Amniotic epithelial cell (primary cell): ENCODE measurements at regions not wholly inside any gene's neighbourhood (a gene's known extent, or its start where the extent isn't known, plus 50 kb on each side); places are given as distances from the start of the nearest gene placed in this dataset.
"Not testable (repeated sequence)": the region's sequence is repeated elsewhere in the genome, so short reads cannot be mapped to it uniquely, and the experiment has no call there.

ENCODE experiments used
- DNase-seq: peaks from one replicate; pipeline ENCODE4 v3.0.0-alpha.2; 2010; ENCODE audit warnings: low read depth

DNA sequence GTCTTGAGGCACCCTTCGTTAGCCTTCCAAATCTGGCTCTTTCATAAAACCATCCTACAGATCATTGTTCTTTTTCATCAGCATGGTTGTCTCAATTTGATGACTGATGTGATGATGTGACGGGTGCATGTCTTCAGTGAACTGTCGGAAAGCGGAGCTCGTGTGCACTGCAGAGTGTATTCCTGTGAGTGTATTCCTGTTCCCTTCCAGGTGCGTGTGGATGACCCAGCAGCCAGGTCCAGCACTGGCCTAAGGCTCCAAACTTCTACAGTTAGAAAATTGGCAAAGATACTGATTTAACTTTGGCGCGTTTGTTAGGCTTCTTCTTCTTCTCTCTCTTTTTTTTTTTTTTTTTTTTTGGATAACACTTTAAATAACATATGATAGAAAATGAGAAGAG is 314.8 kb upstream of the SPATA31A3 start:
- not testable (repeated sequence) for DNase-seq

- not testable (repeated sequence) for DNase-seq
Measured at GRCh38 chr9:67288797-67289196, 296.4 kb upstream of the SPATA31A3 start.

GRCh38 chr9:67288117-67288735 is 295.9 kb upstream of the SPATA31A3 start:
- DNase-seq, result not testable (repeated sequence)

GRCh38 chr9:67284299-67284698 is 291.9 kb upstream of the SPATA31A3 start:
- DNase-seq, result not testable (repeated sequence)

GRCh38 chr9:67281574-67281973 is 289.2 kb upstream of the SPATA31A3 start:
- DNase-seq, result not testable (repeated sequence)

GRCh38 chr9:67269692-67270091 is 277.3 kb upstream of the SPATA31A3 start:
- not testable (repeated sequence) for DNase-seq

DNA sequence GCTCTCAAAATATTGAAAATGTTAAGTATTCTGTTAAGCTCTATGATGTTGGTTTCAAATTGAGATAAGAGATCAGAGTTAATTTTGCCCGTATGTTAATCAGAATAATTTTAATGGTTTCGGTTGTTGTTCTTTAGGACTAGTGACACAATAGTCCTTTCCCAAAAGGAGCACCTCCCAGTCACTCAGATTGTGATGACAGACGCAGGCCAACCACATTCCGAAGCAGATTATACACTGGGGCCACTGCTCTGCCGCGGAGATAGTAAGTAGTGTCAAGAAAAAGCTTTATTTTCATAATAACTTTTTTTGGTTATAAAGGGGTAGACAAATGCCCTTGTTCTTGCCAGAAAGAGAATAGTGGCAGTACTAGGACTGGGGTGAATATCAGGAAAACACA is 265.5 kb upstream of the SPATA31A3 start:
- DNase-seq, result not testable (repeated sequence)

GRCh38 chr9:67248967-67249366 is 256.6 kb upstream of the SPATA31A3 start:
- not testable (repeated sequence) for DNase-seq

DNA sequence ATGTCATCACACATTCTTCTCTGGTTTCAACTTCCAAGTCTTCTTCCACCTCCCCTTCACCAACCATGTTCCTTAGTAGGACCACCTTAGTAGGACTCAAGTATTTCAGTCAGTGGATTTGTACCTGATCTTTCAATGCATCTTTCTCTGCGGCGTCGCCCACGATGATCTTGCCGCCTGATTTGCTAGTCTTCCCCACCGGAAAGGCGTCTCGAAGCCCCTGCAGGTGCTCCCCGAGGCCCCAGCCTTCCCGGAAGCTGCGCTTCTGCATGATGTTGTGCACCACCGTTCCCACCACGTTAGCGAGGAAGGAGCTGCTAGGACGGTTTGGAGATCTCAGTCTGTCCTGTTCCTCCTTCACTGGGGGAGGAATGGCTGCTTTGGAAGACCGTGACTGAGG is 219.7 kb upstream of the SPATA31A3 start:
- DNase-seq, result not testable (repeated sequence)

- not testable (repeated sequence) for DNase-seq
Measured at GRCh38 chr9:67210842-67211241, 218.5 kb upstream of the SPATA31A3 start.

- DNase-seq, result not testable (repeated sequence)
Measured at GRCh38 chr9:67208831-67209437, 216.6 kb upstream of the SPATA31A3 start.

GRCh38 chr9:67196135-67196534 is 203.8 kb upstream of the SPATA31A3 start:
- DNase-seq, result not testable (repeated sequence)

DNA sequence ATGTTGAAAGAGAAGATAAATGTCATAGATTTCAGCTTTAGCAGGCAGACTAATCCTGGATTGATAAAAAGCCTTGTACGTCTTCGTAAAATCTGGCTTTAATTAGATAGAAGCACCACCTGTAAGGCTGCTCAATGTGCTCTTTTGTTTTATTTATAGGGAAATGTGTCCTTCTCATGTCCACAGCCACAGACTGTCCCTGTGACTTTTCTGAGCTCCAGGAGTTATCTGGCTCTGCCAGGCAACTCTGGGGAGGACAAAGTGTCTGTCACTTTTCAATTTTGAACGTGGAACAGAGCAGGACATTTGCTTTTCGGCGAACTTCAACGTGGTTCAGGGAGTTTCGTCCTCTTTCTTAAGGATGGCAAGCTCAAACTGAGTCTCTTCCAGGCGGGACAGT is 203.0 kb upstream of the SPATA31A3 start:
- DNase-seq, result not testable (repeated sequence)

DNA sequence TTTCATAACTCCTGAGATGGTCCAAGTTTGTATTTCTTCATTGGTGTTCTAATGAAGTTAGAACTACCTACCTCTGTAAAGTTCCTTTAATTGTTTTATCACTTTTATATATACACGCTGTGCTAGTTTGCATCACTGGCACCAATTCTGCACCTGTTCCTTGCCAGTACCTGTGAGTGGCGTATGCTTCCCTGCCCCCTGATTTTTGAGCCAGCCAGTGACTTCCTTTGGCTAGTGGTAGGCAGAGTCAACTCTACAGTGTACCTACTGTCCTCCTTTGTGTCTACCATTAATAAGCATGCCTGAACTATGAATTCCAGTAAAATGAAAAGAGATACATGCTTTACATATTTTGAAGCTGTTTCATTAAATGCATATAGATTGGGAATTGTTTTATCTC is 186.8 kb upstream of the SPATA31A3 start:
- DNase-seq, result not testable (repeated sequence)

GRCh38 chr9:67175167-67175566 is 182.8 kb upstream of the SPATA31A3 start:
- not testable (repeated sequence) for DNase-seq

DNA sequence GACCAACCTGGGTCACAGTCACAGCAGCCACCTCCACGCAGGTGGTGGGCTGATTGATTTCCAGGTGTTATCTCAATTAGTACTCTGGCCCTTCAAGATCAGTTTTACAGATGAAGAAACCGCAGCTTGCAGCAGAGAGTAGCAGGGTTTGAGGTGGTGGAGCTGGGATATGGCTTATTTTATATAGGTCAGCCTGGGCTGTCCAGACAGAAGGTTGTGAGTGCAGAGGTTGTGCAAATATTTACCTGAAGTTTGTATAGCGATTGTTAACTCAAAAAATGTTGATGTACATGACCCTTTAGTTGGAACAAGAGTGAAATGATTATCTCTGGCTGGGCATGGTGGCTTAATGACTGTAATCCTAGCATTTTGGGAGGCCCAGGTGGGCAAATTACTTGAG is 179.4 kb upstream of the SPATA31A3 start:
- not testable (repeated sequence) for DNase-seq

- DNase-seq, result not testable (repeated sequence)
Measured at GRCh38 chr9:67168530-67169157, 176.3 kb upstream of the SPATA31A3 start.

DNA sequence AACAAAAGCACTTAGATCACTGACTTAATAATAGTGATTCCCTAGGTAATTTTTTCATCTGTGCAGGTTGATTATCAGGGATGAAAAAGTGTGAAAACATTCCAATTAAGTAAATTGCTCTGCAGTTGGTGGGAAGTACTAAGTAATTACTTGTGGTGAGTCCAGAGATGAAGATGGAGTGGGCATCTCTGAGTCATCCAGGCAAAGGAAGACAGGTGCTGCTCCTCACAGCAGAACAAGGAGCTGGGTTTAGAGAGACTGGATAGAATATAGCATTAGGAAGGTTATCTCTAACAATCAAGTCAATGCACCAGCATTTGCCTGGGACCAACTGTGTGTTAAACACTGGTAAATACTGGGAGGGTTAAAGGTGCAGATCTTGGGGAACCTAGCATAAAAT is 174.0 kb upstream of the SPATA31A3 start:
- DNase-seq, result not testable (repeated sequence)

GRCh38 chr9:67162827-67163226 is 170.5 kb upstream of the SPATA31A3 start:
- DNase-seq, result not testable (repeated sequence)

GRCh38 chr9:67155218-67155617 is 162.9 kb upstream of the SPATA31A3 start:
- DNase-seq, result not testable (repeated sequence)

DNA sequence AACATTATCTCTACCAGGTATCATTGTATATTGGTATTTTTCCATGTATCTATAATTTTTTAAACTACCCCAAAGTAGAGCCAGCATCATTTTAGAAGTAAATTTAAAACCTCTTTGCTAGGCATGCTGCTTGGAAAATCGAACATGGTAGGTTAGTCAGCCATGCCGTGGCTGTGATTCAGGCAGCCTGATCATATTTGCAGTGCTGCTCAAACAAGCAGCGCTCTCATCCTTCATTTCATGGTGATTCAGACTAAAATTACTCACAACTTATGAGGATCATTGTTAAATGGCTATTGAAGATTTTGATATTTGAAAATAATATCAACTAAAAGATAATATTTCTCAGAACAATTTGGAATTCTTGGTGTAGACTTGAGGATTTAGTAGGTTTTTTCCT is 161.2 kb upstream of the SPATA31A3 start:
- DNase-seq, result not testable (repeated sequence)

- not testable (repeated sequence) for DNase-seq
Measured at GRCh38 chr9:67142392-67143107, 150.2 kb upstream of the SPATA31A3 start.

GRCh38 chr9:67136376-67136775 is 144.0 kb upstream of the SPATA31A3 start:
- DNase-seq, result not testable (repeated sequence)
